OCI-LY1 (cell line): ENCODE measurements at regions not wholly inside any gene's neighbourhood (a gene's known extent, or its start where the extent isn't known, plus 50 kb on each side); places are given as distances from the start of the nearest gene placed in this dataset.
"Not testable (repeated sequence)": the region's sequence is repeated elsewhere in the genome, so short reads cannot be mapped to it uniquely, and the experiment has no call there.

Source experiments
- H2AFZ ChIP-seq: fragments of 200-600 bp; sonication (generic), shearing (Covaris generic); 2 replicates; pipeline ENCODE4 v1.6.0; 2014; ENCODE audit warnings: antibody characterized with exemption, mild to moderate bottlenecking, low read length
- H3F3A ChIP-seq: fragments of 200-600 bp; sonication (generic), shearing (Covaris generic); 2 replicates; pipeline ENCODE4 v1.6.0; 2014; ENCODE audit warnings: mild to moderate bottlenecking, antibody characterized with exemption, low read length, moderate library complexity; ENCODE audit not compliant: insufficient read depth
- H3K27ac ChIP-seq: fragments of 200-600 bp; sonication (generic); 2 replicates; pipeline ENCODE4 v1.5.1; 2014; ENCODE audit warnings: low read length, mixed run types, mild to moderate bottlenecking, low read depth; ENCODE audit not compliant: poor library complexity, severe bottlenecking
- H3K27me3 ChIP-seq: fragments of 200-600 bp; sonication (generic); 2 replicates; pipeline ENCODE4 v1.6.0; 2014; ENCODE audit warnings: antibody characterized with exemption, mild to moderate bottlenecking, low read length, moderate library complexity; ENCODE audit not compliant: insufficient read depth
- H3K36me3 ChIP-seq: fragments of 200-600 bp; sonication (generic); 2 replicates; pipeline ENCODE4 v1.6.1; 2014; ENCODE audit warnings: mild to moderate bottlenecking, antibody characterized with exemption, low read length, moderate library complexity, mixed read lengths; ENCODE audit not compliant: insufficient read depth
- H3K4me1 ChIP-seq: fragments of 200-600 bp; sonication (generic); 2 replicates; pipeline ENCODE4 v1.5.1; 2014; ENCODE audit warnings: mild to moderate bottlenecking, low read length, moderate library complexity; ENCODE audit not compliant: insufficient read depth, severe bottlenecking
- H3K4me2 ChIP-seq: fragments of 200-600 bp; sonication (generic), shearing (Covaris generic); 2 replicates; pipeline ENCODE4 v1.6.1; 2014; ENCODE audit warnings: low read length
- H3K4me3 ChIP-seq: fragments of 200-600 bp; sonication (generic); 2 replicates; pipeline ENCODE4 v1.5.1; 2014; ENCODE audit warnings: low read length, low read depth, mild to moderate bottlenecking, mixed read lengths; ENCODE audit not compliant: poor library complexity, severe bottlenecking
- H3K79me2 ChIP-seq: fragments of 200-600 bp; shearing (Covaris generic); 2 replicates; pipeline ENCODE4 v1.6.1; 2016; ENCODE audit warnings: mixed run types, low read length, mixed read lengths; ENCODE audit not compliant: insufficient read depth
- H3K9ac ChIP-seq: fragments of 200-600 bp; sonication (generic), shearing (Covaris generic); 2 replicates; pipeline ENCODE4 v1.6.1; 2014; ENCODE audit warnings: mild to moderate bottlenecking, low read length, mixed read lengths
- H3K9me2 ChIP-seq: fragments of 200-600 bp; sonication (generic), shearing (Covaris generic); 2 replicates; pipeline ENCODE4 v1.6.1; 2014; ENCODE audit warnings: low read depth, mild to moderate bottlenecking, low read length, mixed read lengths
- H3K9me3 ChIP-seq: fragments of 200-600 bp; shearing (Covaris generic); 2 replicates; pipeline ENCODE4 v1.6.1; 2014; ENCODE audit warnings: low read length, mixed read lengths
- H4K20me1 ChIP-seq: fragments of 200-600 bp; sonication (generic), shearing (Covaris generic); 2 replicates; pipeline ENCODE4 v1.6.0; 2016; ENCODE audit warnings: mild to moderate bottlenecking, low read length; ENCODE audit not compliant: insufficient read depth
- CTCF ChIP-seq: fragments of 200-600 bp; sonication (generic), shearing (Covaris generic); IDR thresholded peaks from 2 replicates; pipeline ENCODE4 v1.5.1; 2017; ENCODE audit warnings: mild to moderate bottlenecking, antibody characterized with exemption, low read length, moderate library complexity, mixed read lengths
- EZH2 ChIP-seq: fragments of 200-600 bp; sonication (generic), shearing (Covaris generic); IDR thresholded peaks from 2 replicates; pipeline ENCODE4 v1.8.0; 2017; ENCODE audit warnings: borderline replicate concordance, mixed run types, mild to moderate bottlenecking, antibody characterized with exemption, low read length, moderate library complexity, mixed read lengths

DNA sequence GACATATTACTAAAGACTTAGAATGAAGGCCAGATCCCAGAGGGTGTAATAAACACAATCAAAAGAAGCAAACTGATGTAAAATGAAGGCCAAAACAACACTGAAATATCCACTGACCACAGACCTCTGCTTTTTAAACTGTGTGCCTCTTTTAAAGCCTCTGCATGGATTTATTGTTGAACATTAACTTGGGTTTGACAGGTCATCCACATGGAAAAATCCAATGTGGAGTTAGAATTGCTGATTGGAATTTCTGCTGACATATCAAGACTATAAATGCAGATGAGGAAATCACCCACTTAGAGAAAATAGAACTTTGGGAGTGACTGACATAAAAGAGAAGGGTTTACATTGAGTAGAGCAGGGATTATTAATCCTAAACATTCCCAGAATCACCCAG lies 853.9 kb upstream of the RAG2 start:
- Histone ChIP-seq H3F3A (no peaks in the 10 kb centered on the region), H3K36me3 (no peaks in the 10 kb centered on the region), H2AFZ (no peak overlapping the region), H3K27me3 (no peaks in the 10 kb centered on the region), H3K27ac (no peak overlapping the region), H3K9ac (no peak overlapping the region), H3K9me3 (no peaks in the 10 kb centered on the region), H4K20me1 (no peaks in the 10 kb centered on the region), H3K4me2 (no peak overlapping the region), H3K4me3 (no peak overlapping the region), H3K4me1 (no peaks in the 10 kb centered on the region), H3K9me2 (no peaks in the 10 kb centered on the region), H3K79me2 (no peaks in the 10 kb centered on the region)
- TF ChIP-seq EZH2 (no peak), CTCF (no peak)

- H3K4me3 ChIP-seq, result no peak overlapping the region
- H3K9me3 ChIP-seq, result no peaks in the 10 kb centered on the region
- no peak overlapping the region for H2AFZ ChIP-seq
- H3K79me2 ChIP-seq, result no peaks in the 10 kb centered on the region
- H3K27me3 ChIP-seq, result no peaks in the 10 kb centered on the region
- no peaks in the 10 kb centered on the region for H3K4me1 ChIP-seq
- TF ChIP-seq EZH2, result no peak
- no peaks in the 10 kb centered on the region for H3K9me2 ChIP-seq
- no peak overlapping the region for H3K27ac ChIP-seq
- H3K9ac ChIP-seq, result no peak overlapping the region
- H4K20me1 ChIP-seq, result no peaks in the 10 kb centered on the region
- H3K4me2 ChIP-seq, result no peak overlapping the region
- H3F3A ChIP-seq, result no peaks in the 10 kb centered on the region
- H3K36me3 ChIP-seq, result no peaks in the 10 kb centered on the region
These were observed 852.6 kb upstream of the RAG2 start for GRCh38 chr11:37450613-37451012.

DNA sequence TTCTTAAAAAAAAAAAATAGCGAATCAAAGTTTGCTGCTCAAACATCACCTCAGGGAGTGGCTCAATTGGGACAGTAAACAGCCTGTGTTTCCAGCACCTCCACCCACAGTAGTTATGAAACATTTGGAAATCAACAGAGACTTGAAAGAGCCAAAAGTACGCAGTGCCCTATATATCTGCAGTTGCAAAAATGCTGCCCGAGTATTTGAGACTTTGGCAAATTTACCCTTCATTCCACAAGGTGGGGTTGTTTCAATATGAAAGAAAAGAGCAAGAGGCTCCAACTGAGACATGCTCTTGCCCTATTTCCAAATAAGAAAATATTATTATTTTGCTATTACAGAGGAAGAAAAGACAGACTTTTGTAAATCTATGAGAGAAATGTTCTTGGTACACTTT lies 851.1 kb upstream of the RAG2 start:
- H3K27ac ChIP-seq, result no peak overlapping the region
- no peak overlapping the region for H3K4me3 ChIP-seq
- no peaks in the 10 kb centered on the region for H3K27me3 ChIP-seq
- H3K9ac ChIP-seq, result no peak overlapping the region
- no peaks in the 10 kb centered on the region for H3K9me2 ChIP-seq
- H4K20me1 ChIP-seq, result no peaks in the 10 kb centered on the region
- no peaks in the 10 kb centered on the region for H3F3A ChIP-seq
- H2AFZ ChIP-seq, result no peak overlapping the region
- TF ChIP-seq CTCF, result peak; percentile 23; the same call in 1 of the 2 replicates
- TF ChIP-seq EZH2, result no peak
- no peaks in the 10 kb centered on the region for H3K36me3 ChIP-seq
- no peaks in the 10 kb centered on the region for H3K9me3 ChIP-seq
- no peak overlapping the region for H3K4me2 ChIP-seq
- H3K79me2 ChIP-seq, result no peaks in the 10 kb centered on the region
- no peaks in the 10 kb centered on the region for H3K4me1 ChIP-seq

DNA sequence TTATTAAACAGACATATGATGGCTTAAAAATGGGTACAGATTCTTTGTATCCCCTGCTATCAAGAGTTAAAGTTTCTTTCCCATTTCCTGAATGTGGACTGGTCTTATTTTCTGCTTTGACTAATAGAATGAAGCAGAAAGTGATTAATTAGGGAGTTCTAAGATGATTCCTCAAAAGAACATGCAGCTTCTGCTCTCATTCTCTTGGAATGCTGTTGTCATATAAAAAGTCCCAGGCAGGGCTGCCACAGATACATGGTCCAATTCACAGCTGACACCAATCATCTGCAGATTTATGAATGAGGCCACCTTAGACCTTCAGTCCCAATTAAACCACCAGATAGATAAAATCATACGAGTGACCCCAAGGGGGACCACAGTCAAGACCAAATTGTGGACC lies 844.5 kb upstream of the RAG2 start:
- Histone ChIP-seq H3K4me1 (no peaks in the 10 kb centered on the region), H3K9me2 (no peaks in the 10 kb centered on the region), H4K20me1 (no peaks in the 10 kb centered on the region), H3K4me3 (no peak overlapping the region), H3F3A (no peaks in the 10 kb centered on the region), H3K79me2 (no peaks in the 10 kb centered on the region), H3K4me2 (no peak overlapping the region), H3K9ac (no peak overlapping the region), H2AFZ (no peak overlapping the region), H3K27me3 (no peaks in the 10 kb centered on the region), H3K9me3 (no peaks in the 10 kb centered on the region), H3K27ac (no peak overlapping the region), H3K36me3 (no peaks in the 10 kb centered on the region)
- TF ChIP-seq EZH2 (no peak), CTCF (no peak)

DNA sequence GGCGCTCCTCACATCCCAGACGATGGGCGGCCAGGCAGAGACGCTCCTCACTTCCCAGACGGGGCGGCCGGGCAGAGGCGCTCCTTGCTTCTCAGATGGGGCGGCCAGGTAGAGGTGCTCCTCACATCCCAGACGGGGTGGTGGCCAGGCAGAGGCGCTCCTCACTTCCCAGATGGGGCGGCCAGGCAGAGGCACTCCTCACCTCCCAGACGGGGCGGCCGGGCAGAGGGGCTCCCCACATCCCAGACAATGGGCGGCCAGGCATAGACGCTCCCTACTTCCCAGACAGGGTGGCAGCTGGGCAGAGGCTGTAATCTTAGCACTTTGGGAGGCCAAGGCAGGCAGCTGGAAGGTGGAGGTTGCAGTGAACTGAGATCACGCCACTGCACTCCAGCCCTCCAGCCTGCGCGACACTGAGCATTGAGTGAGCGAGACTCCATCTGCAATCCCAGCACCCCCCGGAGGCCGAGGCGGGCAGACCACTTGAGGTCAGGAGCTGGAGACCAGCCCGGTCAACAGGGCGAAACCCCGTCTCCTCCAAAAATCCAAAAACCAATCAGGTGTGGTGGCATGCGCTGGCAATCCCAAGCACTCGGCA lies 833.7 kb upstream of the RAG2 start:
- H3K9me2 ChIP-seq, H3K9ac ChIP-seq, H2AFZ ChIP-seq, H3K4me2 ChIP-seq, H4K20me1 ChIP-seq, H3K27me3 ChIP-seq, H3K27ac ChIP-seq, H3K4me3 ChIP-seq, H3K4me1 ChIP-seq, H3F3A ChIP-seq, H3K9me3 ChIP-seq, H3K79me2 ChIP-seq, H3K36me3 ChIP-seq: not testable (repeated sequence)
